Muscle layer of duodenum (tissue), 2 donors: ENCODE measurements at regions not wholly inside any gene's neighbourhood (a gene's known extent, or its start where the extent isn't known, plus 50 kb on each side); places are given as distances from the start of the nearest gene placed in this dataset.

Experiments used
- H3K27ac ChIP-seq: one replicate; pipeline ENCODE4 v1.7.0; 2013; ENCODE audit warnings: mild to moderate bottlenecking, low read length
- H3K27me3 ChIP-seq: one replicate; pipeline ENCODE4 v1.7.0; 2013; ENCODE audit warnings: low read depth, mild to moderate bottlenecking, control low read depth, low read length
- H3K36me3 ChIP-seq, 2 donors: one replicate each; pipeline ENCODE4 v1.7.0; 2013; ENCODE audit warnings: low read length in 2 of 2, control low read depth in 1 of 2, mild to moderate bottlenecking in 1 of 2; ENCODE audit not compliant: insufficient read depth in 2 of 2, control insufficient read depth in 1 of 2
- H3K4me1 ChIP-seq, 2 donors: one replicate each; pipeline ENCODE4 v1.7.0; 2013; ENCODE audit warnings: low read length in 2 of 2, mild to moderate bottlenecking in 2 of 2, control low read depth in 1 of 2, moderate library complexity in 1 of 2; ENCODE audit not compliant: insufficient read depth in 2 of 2, control insufficient read depth in 1 of 2
- H3K4me3 ChIP-seq, 2 donors: one replicate each; pipeline ENCODE4 v1.7.0; 2013; ENCODE audit warnings: low read length in 2 of 2, low read depth in 1 of 2, mild to moderate bottlenecking in 1 of 2
- H3K9me3 ChIP-seq, 2 donors: one replicate each; pipeline ENCODE4 v1.7.0; 2013; ENCODE audit warnings: low read length in 2 of 2, control low read depth in 1 of 2, mild to moderate bottlenecking in 1 of 2; ENCODE audit not compliant: control insufficient read depth in 1 of 2
- donor health status: healthy.

DNA sequence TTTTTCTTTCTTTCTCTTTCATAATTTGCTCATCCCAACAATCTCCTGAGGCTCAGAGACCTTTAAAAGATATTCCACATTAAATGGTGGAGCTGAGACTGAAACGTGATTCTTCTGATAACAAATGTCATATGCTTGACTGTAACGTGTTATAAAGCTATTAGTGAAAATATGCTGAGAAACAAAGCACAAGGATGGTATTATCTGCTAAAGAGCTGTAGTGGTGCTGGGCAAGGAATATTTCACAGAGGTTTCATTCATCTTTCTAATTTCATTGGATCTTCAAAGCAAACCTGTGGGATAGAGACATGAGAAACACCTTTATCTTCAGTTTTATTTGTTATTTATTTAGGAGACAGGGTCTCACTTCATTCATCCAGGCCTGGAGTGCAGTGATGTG, 98.1 kb upstream of the WLS start:
- Histone ChIP-seq H3K4me3 (no peak overlapping the region), H3K4me1 (no peaks in the 10 kb centered on the region), H3K27ac (no peak overlapping the region), H3K27me3 (no peaks in the 10 kb centered on the region), H3K9me3 (no peaks in the 10 kb centered on the region), H3K36me3 (no peaks in the 10 kb centered on the region)

DNA sequence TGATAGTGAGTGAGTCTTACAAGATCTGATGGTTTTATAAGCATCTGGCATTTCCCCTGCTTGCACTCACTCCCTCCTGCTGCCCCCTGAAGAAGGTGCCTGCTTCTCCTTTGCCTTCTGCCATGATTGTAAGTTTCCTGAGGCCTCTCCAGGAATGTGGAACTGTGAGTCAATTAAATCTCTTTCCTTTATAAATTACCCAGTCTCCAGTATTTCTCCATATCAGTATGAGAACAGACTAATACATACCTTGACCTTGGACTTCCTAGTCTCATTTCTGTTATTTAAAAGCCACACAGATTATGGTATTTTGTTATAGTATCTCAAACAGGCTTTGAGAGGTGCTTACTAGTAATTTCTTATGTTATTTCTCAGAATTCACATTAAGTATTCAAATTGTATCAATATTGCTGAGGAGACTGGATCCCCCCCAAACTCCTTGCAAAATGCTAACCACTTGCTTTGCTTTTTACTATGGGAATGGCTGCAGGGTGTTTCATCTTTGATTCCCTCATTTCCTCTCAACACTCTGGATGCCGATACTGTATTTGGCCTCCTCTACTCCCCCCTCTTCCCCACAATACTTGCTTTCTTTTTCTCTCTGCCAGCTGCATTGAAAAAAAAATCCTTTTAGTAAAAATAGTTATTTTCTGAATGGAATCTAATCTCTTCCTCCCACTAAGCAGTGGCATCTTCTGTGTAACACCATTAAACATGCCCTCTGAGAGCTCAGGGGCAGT, 96.9 kb upstream of the WLS start:
- Histone ChIP-seq H3K27ac (no peak overlapping the region), H3K9me3 (no peaks in the 10 kb centered on the region), H3K36me3 (no peaks in the 10 kb centered on the region), H3K27me3 (no peaks in the 10 kb centered on the region), H3K4me3 (no peak overlapping the region), H3K4me1 (no peaks in the 10 kb centered on the region)

DNA sequence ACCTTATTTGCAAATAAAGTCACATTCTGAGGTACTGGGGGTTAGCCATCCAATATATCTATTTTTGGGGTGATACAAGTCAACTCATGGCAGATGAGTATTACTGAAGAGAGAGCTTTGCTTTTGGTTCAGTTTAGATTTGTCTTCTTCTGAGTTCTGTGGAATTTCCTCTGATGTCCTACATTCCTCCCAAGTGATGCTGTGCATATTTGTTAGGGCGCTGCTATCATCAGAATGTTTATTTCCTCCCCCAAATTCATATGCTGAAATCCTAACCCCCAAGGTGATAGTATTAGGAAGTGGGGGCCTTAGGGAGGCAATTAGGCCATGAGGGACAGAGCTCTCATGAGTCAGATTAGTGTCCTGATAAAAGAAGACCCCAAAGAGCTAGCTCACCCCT, 96.2 kb upstream of the WLS start:
- Histone ChIP-seq H3K27me3 (no peaks in the 10 kb centered on the region), H3K9me3 (no peaks in the 10 kb centered on the region), H3K4me1 (no peaks in the 10 kb centered on the region), H3K4me3 (no peak overlapping the region), H3K27ac (no peak overlapping the region), H3K36me3 (no peaks in the 10 kb centered on the region)

DNA sequence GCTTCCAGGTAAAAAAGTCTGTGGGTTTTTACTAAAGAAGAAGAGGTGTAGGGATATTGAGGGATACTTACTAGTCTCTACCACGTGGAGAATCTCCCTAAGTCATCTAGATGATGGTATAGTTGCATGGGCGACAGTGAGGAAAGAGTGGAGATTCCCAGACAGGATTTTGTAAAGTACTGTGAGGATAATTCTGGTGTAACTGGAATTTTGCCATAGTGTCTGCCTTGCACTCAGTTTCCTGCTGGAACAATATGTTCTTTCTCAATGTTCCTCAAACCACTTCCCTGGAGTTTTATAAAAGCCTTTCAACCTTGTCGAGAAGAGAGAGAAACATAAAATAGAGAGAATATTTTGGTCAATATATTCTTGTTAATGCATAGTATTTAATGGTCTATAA, 95.1 kb upstream of the WLS start:
- Histone ChIP-seq H3K4me1 (peaks cover 0 to 4% of the 10 kb centered on the region in 2 donors), H3K27ac (no peak overlapping the region), H3K27me3 (no peaks in the 10 kb centered on the region), H3K4me3 (no peak overlapping the region), H3K9me3 (no peaks in the 10 kb centered on the region), H3K36me3 (no peaks in the 10 kb centered on the region)

DNA sequence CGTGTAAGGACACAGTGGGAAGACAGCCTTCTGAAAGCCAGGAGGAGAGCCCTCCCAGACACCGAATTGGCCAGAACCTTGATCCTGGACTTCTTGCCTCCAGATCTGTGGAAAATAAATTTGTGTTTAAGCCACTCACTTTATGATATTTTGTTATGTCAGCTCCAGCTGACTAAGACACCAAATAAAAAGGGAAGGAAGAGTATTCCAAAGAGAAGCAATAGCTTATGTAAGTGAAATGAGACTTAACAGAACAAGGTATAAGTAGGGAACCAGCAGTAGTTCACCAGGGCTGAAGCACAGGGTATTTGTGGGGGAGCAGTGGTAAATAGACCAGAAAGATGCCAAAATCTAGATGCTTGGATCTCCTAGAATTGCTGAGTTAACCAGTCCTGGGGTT, 94.2 kb upstream of the WLS start:
- no peak overlapping the region for H3K4me3 ChIP-seq
- peaks cover 0 to 4% of the 10 kb centered on the region in 2 donors for H3K4me1 ChIP-seq
- no peaks in the 10 kb centered on the region for H3K36me3 ChIP-seq
- H3K27ac ChIP-seq: no peak overlapping the region
- no peaks in the 10 kb centered on the region for H3K9me3 ChIP-seq
- H3K27me3 ChIP-seq: no peaks in the 10 kb centered on the region

DNA sequence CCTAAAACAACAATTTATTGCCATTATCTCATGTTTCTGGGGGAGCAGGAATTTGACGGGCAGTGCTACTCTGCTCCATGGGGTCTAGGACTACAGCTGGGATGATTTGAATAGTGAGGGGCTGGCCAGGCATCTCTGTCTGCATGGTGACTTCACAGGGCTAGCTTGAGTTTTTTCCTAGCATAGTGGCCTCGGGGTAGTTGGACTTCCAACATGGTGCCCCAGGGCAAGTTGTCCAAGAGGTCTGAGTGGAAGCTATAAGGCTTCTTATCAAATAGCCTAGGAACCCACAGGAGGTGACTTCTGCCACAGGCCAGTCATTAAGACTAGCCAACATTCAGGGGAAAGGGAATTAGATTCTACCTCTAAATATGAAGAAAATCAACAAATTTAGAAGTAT, 92.0 kb upstream of the WLS start:
- Histone ChIP-seq H3K4me3 (no peak overlapping the region), H3K4me1 (peaks cover 0 to 4% of the 10 kb centered on the region in 2 donors), H3K36me3 (no peaks in the 10 kb centered on the region), H3K27ac (no peak overlapping the region), H3K9me3 (no peaks in the 10 kb centered on the region), H3K27me3 (no peaks in the 10 kb centered on the region)

DNA sequence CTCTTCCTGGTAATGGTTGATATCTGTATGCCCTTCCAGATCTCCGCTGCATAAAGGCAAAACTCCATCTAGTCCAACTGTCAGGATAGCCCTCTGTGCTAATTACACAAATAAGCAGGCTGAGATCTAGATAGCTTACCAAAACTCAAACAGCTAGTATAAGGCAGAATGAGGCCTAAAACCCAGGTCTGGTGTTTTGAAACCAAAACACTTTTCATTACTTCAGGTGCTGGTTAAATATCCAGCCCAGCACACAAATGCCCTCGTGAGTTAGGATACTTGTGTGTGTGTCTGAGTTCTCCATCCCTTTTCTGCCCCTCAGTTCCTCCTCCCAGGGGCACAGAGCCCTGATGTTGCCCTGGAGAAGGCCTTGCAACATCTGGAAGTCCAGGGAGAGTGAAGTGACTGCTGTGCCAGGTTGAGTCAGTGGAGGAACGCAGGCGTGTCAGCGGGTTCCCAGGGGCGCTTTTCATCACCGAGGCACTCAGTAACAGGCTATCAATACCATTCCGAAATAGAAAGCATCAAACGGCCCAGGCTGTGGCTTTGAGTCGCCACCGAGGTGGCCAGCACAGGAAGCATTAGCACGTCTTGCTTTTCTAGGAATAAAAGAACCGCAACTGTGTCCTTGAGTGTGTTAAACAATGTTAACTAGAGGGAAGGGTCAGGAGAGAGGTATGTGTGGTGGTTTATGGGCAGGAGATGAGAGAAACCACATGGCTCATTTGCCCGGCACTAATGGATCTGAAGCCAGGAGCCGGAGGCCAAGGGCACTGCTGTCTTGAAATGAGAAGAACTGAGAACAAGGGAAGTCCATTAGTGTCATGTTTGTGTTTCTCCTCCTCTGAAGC, 90.7 kb upstream of the WLS start:
- Histone ChIP-seq H3K4me1 (peaks cover 0 to 4% of the 10 kb centered on the region in 2 donors), H3K27me3 (no peaks in the 10 kb centered on the region), H3K4me3 (no peak overlapping the region), H3K27ac (peak overlapping the region; percentile 58), H3K9me3 (no peaks in the 10 kb centered on the region), H3K36me3 (no peaks in the 10 kb centered on the region)

DNA sequence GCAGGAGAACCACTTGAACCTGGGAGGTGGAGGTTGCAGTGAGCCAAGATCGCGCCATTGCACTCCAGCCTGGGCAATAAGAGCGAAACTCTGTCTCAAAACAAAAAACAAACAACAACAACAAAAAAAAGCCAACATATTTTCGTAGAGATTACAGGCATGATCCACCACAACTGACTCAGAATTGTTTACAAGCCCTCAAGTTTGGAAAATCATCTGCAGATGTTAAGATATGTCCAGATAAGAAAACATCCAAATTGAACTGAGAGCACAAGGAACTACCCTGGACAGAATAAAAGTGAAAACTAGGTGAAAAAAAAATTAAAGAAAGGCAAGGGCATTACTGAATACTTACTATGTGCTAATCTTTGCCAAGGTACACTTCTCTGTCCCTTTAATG, 89.8 kb upstream of the WLS start:
- Histone ChIP-seq H3K4me3 (no peak overlapping the region), H3K4me1 (peaks cover 0 to 4% of the 10 kb centered on the region in 2 donors), H3K9me3 (no peaks in the 10 kb centered on the region), H3K36me3 (no peaks in the 10 kb centered on the region), H3K27ac (peak overlapping the region; percentile 58), H3K27me3 (no peaks in the 10 kb centered on the region)

DNA sequence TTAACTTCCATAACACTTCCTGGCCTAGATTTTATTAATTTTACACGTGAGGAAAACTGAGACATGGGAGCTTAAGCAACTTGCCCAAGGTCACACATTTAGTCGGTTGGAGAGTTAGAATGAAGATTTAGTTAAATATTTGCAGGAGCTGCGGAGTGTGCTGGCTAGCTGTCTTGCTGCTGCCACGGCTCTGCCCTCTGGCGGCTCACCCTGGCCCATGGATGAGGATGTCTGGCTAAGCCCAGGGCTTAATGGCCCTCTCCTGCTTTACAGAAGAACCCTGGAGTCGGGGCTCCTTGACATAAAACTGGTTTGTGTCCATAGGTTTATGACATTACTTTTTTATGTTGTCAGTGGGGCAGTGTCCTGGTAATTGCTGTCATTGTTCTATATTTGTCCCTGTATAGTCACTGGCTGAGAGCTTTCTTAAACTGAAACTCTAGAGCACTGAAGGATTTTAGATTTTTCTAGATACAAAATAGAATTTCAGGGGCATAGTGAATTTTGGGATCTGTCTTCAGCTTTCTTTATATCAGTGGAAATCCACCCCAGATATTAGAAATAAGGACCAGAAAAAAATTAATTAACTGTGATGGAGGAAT, 88.9 kb upstream of the WLS start:
- no peak overlapping the region for H3K27ac ChIP-seq
- peaks cover 0 to 4% of the 10 kb centered on the region in 2 donors for H3K4me1 ChIP-seq
- no peaks in the 10 kb centered on the region for H3K9me3 ChIP-seq
- no peaks in the 10 kb centered on the region for H3K36me3 ChIP-seq
- no peak overlapping the region for H3K4me3 ChIP-seq
- no peaks in the 10 kb centered on the region for H3K27me3 ChIP-seq

DNA sequence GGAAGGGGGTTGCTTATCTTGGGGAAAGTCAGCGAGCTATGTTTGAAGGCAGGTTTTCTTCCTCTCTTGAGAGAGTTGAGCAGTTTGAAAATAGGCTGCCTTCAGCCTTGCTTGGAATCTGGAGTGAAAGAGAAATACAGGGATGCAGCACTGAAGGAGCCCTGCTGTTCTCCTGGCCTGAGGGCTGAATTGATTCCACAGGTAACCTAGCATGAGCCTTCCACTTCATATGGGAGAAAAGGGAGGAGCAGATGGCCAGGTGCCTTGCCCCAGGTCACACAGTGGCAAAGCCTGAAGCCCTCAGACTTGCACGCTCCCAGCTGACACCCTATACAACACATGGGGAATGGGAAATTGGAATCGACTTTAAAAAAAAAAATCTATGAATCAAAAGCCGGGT, 88.0 kb upstream of the WLS start:
- Histone ChIP-seq H3K9me3 (no peaks in the 10 kb centered on the region), H3K4me3 (no peak overlapping the region), H3K27ac (no peak overlapping the region), H3K36me3 (no peaks in the 10 kb centered on the region), H3K27me3 (no peaks in the 10 kb centered on the region), H3K4me1 (peaks cover 0 to 4% of the 10 kb centered on the region in 2 donors)

DNA sequence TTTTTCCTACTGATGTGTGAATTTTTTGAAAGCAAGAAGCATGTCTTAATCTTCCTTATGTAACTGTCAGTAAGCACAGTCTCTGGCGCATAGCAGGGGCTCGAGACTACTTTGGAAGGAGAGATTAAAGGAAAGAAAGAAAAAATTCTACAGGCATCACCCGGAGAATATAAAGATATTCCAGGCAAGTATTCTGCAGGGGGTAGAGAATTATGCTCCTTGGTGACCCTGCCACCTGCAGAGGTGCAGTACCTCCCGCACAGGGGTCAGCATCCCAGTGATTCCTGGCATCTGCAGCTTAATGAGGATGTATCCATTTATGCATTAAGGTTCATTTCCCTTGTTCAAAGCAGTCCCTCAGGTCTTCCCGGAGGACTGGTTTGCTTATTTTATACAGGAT, 87.6 kb upstream of the WLS start:
- Histone ChIP-seq H3K9me3 (no peaks in the 10 kb centered on the region), H3K4me3 (no peak overlapping the region), H3K36me3 (no peaks in the 10 kb centered on the region), H3K4me1 (peaks cover 0 to 4% of the 10 kb centered on the region in 2 donors), H3K27ac (no peak overlapping the region), H3K27me3 (no peaks in the 10 kb centered on the region)
